HL-60 (cell line): ENCODE measurements at regions not wholly inside any gene's neighbourhood (a gene's known extent, or its start where the extent isn't known, plus 50 kb on each side); places are given as distances from the start of the nearest gene placed in this dataset.

Source experiments
- DNase-seq, 2 experiments: peaks; one replicate each; pipeline ENCODE4 v3.0.0-alpha.2; 2010 to 2020; ENCODE audit warnings: low read depth in 1 of 2, low spot score in 1 of 2
- H3K27ac ChIP-seq: fragments of 250-450 bp; sonication (Bioruptor Pico); replicated peaks from 2 replicates; pipeline ENCODE4 v1.5.1; 2020; ENCODE audit warnings: mild to moderate bottlenecking, moderate library complexity
- H3K27me3 ChIP-seq: fragments of 250-450 bp; sonication (Bioruptor Pico); 2 replicates; pipeline ENCODE4 v1.5.1; 2021; ENCODE audit warnings: mild to moderate bottlenecking, moderate library complexity; ENCODE audit not compliant: insufficient read depth, poor library complexity, severe bottlenecking
- H3K4me3 ChIP-seq: replicated peaks from 2 replicates; pipeline ENCODE4 v1.5.1; 2011; ENCODE audit warnings: mild to moderate bottlenecking, control low read depth, low read length; ENCODE audit not compliant: insufficient read depth
- GABPA ChIP-seq: IDR thresholded peaks from 2 replicates; pipeline ENCODE4 v1.6.1; 2012; ENCODE audit warnings: low read depth
- POLR2AphosphoS5 ChIP-seq: IDR thresholded peaks from 2 replicates; pipeline ENCODE4 v1.6.1; 2012; ENCODE audit warnings: low read depth
- SPI1 ChIP-seq: IDR thresholded peaks from 2 replicates; pipeline ENCODE4 v1.6.1; 2012; ENCODE audit warnings: low read depth, mild to moderate bottlenecking, borderline replicate concordance
- TF ChIP-seq, protein P1 (sequence below): IDR thresholded peaks from 2 replicates; pipeline ENCODE4 v1.6.1; 2012; ENCODE audit warnings: low read depth; ENCODE audit not compliant: insufficient replicate concordance
- TF ChIP-seq, protein P2 (sequence below): IDR thresholded peaks from one replicate; pipeline ENCODE4 v1.5.1; 2011; ENCODE audit warnings: low read length, control low read depth, inconsistent platforms; ENCODE audit not compliant: insufficient read depth

DNA sequence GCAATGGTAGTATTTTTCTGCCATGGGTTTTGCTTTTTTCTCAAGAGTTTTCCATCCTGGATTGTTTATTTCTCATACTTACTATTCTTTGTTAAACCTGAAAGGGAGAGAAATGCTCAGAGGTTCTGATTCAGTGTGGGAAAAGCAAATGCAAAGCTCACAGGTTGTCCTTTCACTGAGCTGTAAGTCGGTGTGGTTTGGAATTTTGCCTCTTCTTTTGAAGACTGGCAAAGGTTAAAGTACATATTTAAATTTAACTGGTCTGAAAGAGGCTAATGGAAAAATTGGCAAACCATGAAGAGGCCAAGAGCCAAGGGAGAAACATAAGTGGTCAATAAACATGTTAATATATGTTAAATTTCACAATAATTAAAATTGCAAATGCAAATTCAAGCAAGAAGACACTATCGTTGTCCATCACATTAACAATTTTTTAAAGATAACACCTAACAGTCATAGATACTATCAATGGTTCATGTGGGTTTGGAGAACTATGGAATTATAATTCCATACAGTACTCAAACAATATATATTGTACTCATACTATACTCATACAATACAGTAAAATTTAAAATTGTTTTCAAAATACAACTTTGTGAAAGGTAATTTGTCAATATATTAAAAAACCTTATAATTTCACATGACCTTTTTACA, 246.8 kb upstream of the STT3B start:
- TF ChIP-seq SPI1 (no peak), POLR2AphosphoS5 (no peak), GABPA (no peak)
- TF ChIP-seq, protein P1, sequence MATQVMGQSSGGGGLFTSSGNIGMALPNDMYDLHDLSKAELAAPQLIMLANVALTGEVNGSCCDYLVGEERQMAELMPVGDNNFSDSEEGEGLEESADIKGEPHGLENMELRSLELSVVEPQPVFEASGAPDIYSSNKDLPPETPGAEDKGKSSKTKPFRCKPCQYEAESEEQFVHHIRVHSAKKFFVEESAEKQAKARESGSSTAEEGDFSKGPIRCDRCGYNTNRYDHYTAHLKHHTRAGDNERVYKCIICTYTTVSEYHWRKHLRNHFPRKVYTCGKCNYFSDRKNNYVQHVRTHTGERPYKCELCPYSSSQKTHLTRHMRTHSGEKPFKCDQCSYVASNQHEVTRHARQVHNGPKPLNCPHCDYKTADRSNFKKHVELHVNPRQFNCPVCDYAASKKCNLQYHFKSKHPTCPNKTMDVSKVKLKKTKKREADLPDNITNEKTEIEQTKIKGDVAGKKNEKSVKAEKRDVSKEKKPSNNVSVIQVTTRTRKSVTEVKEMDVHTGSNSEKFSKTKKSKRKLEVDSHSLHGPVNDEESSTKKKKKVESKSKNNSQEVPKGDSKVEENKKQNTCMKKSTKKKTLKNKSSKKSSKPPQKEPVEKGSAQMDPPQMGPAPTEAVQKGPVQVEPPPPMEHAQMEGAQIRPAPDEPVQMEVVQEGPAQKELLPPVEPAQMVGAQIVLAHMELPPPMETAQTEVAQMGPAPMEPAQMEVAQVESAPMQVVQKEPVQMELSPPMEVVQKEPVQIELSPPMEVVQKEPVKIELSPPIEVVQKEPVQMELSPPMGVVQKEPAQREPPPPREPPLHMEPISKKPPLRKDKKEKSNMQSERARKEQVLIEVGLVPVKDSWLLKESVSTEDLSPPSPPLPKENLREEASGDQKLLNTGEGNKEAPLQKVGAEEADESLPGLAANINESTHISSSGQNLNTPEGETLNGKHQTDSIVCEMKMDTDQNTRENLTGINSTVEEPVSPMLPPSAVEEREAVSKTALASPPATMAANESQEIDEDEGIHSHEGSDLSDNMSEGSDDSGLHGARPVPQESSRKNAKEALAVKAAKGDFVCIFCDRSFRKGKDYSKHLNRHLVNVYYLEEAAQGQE, result no peak
- TF ChIP-seq, protein P2, sequence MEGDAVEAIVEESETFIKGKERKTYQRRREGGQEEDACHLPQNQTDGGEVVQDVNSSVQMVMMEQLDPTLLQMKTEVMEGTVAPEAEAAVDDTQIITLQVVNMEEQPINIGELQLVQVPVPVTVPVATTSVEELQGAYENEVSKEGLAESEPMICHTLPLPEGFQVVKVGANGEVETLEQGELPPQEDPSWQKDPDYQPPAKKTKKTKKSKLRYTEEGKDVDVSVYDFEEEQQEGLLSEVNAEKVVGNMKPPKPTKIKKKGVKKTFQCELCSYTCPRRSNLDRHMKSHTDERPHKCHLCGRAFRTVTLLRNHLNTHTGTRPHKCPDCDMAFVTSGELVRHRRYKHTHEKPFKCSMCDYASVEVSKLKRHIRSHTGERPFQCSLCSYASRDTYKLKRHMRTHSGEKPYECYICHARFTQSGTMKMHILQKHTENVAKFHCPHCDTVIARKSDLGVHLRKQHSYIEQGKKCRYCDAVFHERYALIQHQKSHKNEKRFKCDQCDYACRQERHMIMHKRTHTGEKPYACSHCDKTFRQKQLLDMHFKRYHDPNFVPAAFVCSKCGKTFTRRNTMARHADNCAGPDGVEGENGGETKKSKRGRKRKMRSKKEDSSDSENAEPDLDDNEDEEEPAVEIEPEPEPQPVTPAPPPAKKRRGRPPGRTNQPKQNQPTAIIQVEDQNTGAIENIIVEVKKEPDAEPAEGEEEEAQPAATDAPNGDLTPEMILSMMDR, result no peak
- no peaks in the 10 kb centered on the region for H3K27me3 ChIP-seq
- no peak overlapping the region for H3K27ac ChIP-seq
- no peak for DNase-seq
- H3K4me3 ChIP-seq, result no peak overlapping the region

DNA sequence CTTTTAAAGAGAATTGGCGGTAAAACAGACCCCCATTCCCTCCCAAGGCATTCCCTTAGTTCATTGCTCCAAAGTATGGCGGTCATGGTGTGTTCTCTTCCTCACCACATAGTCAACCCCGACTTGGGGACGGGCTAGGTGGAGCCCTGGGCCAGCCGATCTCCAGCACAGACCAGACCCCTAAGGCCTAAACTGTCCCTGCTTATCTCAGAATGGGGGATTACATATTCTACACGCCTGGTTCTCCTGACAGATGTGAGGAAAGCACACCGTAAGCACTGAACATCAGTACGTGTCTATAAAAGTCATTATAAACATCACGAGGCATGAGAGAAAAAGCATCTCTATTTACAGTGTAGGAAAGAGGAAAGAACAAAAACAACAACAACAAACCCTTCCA, 244.5 kb upstream of the STT3B start:
- no peak for TF ChIP-seq GABPA
- no peak for TF ChIP-seq POLR2AphosphoS5
- TF ChIP-seq, protein P2, result no peak
- TF ChIP-seq SPI1, result no peak
- no peaks in the 10 kb centered on the region for H3K27me3 ChIP-seq
- no peak for DNase-seq
- no peak overlapping the region for H3K27ac ChIP-seq
- no peak overlapping the region for H3K4me3 ChIP-seq

DNA sequence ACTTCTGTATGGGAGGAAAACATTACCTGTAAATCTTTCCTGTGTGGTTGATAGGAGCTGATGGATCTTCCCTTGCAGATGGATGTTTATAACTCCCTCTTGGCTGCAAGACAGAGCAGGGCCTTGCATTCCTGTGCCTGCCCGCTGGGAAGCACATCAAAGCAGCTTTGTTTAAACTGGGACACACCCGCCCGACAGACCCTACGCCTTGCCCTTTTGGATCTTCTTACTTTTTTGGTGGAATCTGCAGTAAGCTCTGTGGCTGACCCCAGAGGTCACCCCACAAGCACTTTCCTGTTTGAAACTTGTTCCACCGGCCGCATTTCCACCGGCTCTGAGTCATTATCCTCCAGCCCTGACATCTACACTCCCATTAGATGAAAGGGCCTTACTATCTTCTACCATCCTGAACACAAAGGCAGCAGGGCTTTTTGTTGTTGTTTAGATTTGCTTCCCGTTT, 244.1 kb upstream of the STT3B start:
- DNase-seq, result no peak
- H3K27me3 ChIP-seq, result no peaks in the 10 kb centered on the region
- H3K4me3 ChIP-seq, result no peak overlapping the region
- no peak overlapping the region for H3K27ac ChIP-seq
- TF ChIP-seq, protein P1, result no peak

DNA sequence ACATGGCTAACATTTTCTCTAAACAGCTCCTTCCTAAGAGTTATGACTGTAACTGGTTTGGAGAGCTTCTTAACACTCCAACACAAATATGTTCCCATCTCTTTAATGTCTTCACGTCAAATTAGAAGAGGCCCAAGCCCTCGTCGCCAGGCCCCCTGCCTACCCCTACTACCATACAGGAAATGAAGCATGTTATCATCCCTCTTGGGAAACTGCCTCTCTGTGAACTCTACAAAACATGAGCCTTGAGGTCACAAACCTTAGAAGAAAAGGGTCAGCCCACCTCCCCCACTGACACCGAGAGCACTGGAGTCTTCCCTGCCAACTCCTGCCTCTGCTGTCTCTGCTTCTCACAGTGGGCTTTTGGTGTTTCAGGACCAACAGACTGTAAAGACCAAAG, 243.1 kb upstream of the STT3B start:
- no peak overlapping the region for H3K27ac ChIP-seq
- TF ChIP-seq SPI1 (no peak), POLR2AphosphoS5 (no peak), GABPA (no peak)
- TF ChIP-seq, protein P2, result no peak
- TF ChIP-seq, protein P1, result no peak
- H3K4me3 ChIP-seq, result no peak overlapping the region
- DNase-seq, result no peak
- H3K27me3 ChIP-seq, result no peaks in the 10 kb centered on the region
